SH-SY5Y (cell line): ENCODE measurements at regions not wholly inside any gene's neighbourhood (a gene's known extent, or its start where the extent isn't known, plus 50 kb on each side); places are given as distances from the start of the nearest gene placed in this dataset.

Experiments
- GATA2 ChIP-seq: IDR thresholded peaks from 2 replicates; pipeline ENCODE4 v1.6.1; 2011; ENCODE audit warnings: mild to moderate bottlenecking, low read depth, low read length
- GATA3 ChIP-seq: IDR thresholded peaks from 2 replicates; pipeline ENCODE4 v1.6.1; 2011; ENCODE audit warnings: low read depth, mild to moderate bottlenecking, low read length, moderate library complexity

- TF ChIP-seq GATA2 (no peak), GATA3 (no peak)
Measured at GRCh38 chr5:20554001-20554400, 566.0 kb upstream of the CDH18 start.
